ENCODE measurements at regions not wholly inside any gene's neighbourhood (a gene's known extent, or its start where the extent isn't known, plus 50 kb on each side); places are given as distances from the start of the nearest gene placed in this dataset.

DNA sequence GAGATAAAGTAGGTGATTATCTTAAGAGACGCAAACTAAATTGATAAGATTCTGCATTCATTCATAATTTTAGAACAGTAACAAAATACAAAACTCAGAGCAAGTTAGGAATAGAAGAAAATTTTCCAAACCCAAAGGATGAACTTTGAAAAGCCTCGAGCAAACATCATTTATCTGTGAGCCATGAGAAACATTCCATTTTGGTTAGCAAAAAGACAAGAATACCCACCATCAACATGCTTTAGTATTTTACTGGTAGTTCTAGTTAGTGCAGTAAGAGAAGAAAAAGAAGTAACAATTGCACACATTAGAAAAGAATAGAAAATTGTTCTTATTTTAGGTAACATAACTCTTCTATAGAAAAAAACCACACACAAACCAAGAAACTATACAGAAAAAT lies 291.3 kb upstream of the TCF4 start:
- CTCF ChIA-PET: interaction anchor here (0.5 kb wide), 1 partner anchor 1339 kb away, joined by 3 read pairs; no protein-coding TSS in a partner anchor

DNA sequence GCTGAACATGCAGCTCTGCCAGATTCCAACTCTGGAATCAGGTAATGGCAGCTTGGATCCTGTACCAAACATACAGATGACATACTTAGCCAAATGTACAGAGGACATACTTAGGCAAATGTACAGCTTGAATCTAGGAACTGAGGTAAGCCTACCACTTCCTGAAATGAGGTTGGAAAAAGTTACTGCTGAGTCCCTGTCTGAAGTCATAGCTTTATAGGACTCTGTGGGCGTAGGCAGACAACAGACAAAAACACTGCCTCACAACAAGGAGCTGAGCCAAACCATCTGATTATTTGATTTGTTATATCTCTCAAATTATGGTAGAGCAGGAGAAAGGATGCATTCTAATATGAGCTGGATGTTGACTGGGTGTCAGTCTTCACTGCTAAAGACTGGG lies 290.2 kb upstream of the TCF4 start:
- no peak overlapping the region for H3K4me3 ChIP-seq (ENCODE audit: low read depth, low read length)
- H3K9me3 ChIP-seq (ENCODE audit: control insufficient read depth, insufficient read depth, low read depth, low read length): no peaks in the 10 kb centered on the region
- CTCF ChIA-PET: interaction anchor here (0.5 to 1.0 kb wide), 3 partner anchors 18 to 535 kb away, joined by 3 read pairs; no protein-coding TSS in a partner anchor
- no peaks in the 10 kb centered on the region for H3K36me3 ChIP-seq (ENCODE audit: control insufficient read depth in 2 of 2, insufficient read depth in 1 of 2, low read length in 2 of 2)
- H3K4me1 ChIP-seq (ENCODE audit: control insufficient read depth, insufficient read depth, low read length): no peaks in the 10 kb centered on the region
- POLR2A ChIA-PET: no interaction called here
- no peak overlapping the region for H3K27ac ChIP-seq (ENCODE audit: extremely low read depth, low read depth, low read length)
- TF ChIP-seq ZNF169 (tag by site-specific recombination; IDR thresholded peaks at IDR 0.05) (no peak), ZNF112 (tag by site-specific recombination; IDR thresholded peaks at IDR 0.05) (no peak), ZNF473 (tag by site-specific recombination; IDR thresholded peaks at IDR 0.05) (no peak), ZNF221 (tag by site-specific recombination; IDR thresholded peaks at IDR 0.05; ENCODE audit: borderline replicate concordance) (no peak), GLI4 (tag by site-specific recombination; IDR thresholded peaks at IDR 0.05) (no peak), ZNF140 (tag by site-specific recombination; IDR thresholded peaks at IDR 0.05) (no peak), ZNF707 (tag by site-specific recombination; IDR thresholded peaks at IDR 0.05) (no peak), ZBTB1 (tag by site-specific recombination; IDR thresholded peaks at IDR 0.05) (no peak), ZNF19 (tag by site-specific recombination; IDR thresholded peaks at IDR 0.05; ENCODE audit: low read depth) (no peak), ZFP3 (tag by site-specific recombination; IDR thresholded peaks at IDR 0.05; ENCODE audit: low read depth) (no peak), ZNF747 (tag by site-specific recombination; IDR thresholded peaks at IDR 0.05) (no peak), ZNF10 (tag by site-specific recombination; IDR thresholded peaks at IDR 0.05) (no peak), ZNF16 (tag by site-specific recombination; IDR thresholded peaks at IDR 0.05; ENCODE audit: low read depth) (no peak)
- TF ChIP-seq, protein P1, sequence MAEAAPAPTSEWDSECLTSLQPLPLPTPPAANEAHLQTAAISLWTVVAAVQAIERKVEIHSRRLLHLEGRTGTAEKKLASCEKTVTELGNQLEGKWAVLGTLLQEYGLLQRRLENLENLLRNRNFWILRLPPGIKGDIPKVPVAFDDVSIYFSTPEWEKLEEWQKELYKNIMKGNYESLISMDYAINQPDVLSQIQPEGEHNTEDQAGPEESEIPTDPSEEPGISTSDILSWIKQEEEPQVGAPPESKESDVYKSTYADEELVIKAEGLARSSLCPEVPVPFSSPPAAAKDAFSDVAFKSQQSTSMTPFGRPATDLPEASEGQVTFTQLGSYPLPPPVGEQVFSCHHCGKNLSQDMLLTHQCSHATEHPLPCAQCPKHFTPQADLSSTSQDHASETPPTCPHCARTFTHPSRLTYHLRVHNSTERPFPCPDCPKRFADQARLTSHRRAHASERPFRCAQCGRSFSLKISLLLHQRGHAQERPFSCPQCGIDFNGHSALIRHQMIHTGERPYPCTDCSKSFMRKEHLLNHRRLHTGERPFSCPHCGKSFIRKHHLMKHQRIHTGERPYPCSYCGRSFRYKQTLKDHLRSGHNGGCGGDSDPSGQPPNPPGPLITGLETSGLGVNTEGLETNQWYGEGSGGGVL (tag by site-specific recombination; IDR thresholded peaks at IDR 0.05): no peak

More for the DNA sequence above, 291.3 kb upstream of the TCF4 start:
- TF ChIP-seq ZNF785 (tag by site-specific recombination; IDR thresholded peaks at IDR 0.05) (no peak), ZFHX2 (tag by site-specific recombination; conservative IDR thresholded peaks at IDR 0.05) (no peak), ZNF324 (tag by site-specific recombination; IDR thresholded peaks at IDR 0.05) (no peak), ZBTB1 (tag by site-specific recombination; IDR thresholded peaks at IDR 0.05) (no peak)
- TF ChIP-seq, protein P2, sequence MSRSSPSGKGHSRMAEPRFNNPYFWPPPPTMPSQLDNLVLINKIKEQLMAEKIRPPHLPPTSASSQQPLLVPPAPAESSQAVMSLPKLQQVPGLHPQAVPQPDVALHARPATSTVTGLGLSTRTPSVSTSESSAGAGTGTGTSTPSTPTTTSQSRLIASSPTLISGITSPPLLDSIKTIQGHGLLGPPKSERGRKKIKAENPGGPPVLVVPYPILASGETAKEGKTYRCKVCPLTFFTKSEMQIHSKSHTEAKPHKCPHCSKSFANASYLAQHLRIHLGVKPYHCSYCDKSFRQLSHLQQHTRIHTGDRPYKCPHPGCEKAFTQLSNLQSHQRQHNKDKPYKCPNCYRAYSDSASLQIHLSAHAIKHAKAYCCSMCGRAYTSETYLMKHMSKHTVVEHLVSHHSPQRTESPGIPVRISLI (tag by site-specific recombination; IDR thresholded peaks at IDR 0.05): no peak
- TF ChIP-seq, protein P3, sequence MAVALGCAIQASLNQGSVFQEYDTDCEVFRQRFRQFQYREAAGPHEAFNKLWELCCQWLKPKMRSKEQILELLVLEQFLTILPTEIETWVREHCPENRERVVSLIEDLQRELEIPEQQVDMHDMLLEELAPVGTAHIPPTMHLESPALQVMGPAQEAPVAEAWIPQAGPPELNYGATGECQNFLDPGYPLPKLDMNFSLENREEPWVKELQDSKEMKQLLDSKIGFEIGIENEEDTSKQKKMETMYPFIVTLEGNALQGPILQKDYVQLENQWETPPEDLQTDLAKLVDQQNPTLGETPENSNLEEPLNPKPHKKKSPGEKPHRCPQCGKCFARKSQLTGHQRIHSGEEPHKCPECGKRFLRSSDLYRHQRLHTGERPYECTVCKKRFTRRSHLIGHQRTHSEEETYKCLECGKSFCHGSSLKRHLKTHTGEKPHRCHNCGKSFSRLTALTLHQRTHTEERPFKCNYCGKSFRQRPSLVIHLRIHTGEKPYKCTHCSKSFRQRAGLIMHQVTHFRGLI (tag by site-specific recombination; IDR thresholded peaks at IDR 0.05): no peak
- TF ChIP-seq, protein P4, sequence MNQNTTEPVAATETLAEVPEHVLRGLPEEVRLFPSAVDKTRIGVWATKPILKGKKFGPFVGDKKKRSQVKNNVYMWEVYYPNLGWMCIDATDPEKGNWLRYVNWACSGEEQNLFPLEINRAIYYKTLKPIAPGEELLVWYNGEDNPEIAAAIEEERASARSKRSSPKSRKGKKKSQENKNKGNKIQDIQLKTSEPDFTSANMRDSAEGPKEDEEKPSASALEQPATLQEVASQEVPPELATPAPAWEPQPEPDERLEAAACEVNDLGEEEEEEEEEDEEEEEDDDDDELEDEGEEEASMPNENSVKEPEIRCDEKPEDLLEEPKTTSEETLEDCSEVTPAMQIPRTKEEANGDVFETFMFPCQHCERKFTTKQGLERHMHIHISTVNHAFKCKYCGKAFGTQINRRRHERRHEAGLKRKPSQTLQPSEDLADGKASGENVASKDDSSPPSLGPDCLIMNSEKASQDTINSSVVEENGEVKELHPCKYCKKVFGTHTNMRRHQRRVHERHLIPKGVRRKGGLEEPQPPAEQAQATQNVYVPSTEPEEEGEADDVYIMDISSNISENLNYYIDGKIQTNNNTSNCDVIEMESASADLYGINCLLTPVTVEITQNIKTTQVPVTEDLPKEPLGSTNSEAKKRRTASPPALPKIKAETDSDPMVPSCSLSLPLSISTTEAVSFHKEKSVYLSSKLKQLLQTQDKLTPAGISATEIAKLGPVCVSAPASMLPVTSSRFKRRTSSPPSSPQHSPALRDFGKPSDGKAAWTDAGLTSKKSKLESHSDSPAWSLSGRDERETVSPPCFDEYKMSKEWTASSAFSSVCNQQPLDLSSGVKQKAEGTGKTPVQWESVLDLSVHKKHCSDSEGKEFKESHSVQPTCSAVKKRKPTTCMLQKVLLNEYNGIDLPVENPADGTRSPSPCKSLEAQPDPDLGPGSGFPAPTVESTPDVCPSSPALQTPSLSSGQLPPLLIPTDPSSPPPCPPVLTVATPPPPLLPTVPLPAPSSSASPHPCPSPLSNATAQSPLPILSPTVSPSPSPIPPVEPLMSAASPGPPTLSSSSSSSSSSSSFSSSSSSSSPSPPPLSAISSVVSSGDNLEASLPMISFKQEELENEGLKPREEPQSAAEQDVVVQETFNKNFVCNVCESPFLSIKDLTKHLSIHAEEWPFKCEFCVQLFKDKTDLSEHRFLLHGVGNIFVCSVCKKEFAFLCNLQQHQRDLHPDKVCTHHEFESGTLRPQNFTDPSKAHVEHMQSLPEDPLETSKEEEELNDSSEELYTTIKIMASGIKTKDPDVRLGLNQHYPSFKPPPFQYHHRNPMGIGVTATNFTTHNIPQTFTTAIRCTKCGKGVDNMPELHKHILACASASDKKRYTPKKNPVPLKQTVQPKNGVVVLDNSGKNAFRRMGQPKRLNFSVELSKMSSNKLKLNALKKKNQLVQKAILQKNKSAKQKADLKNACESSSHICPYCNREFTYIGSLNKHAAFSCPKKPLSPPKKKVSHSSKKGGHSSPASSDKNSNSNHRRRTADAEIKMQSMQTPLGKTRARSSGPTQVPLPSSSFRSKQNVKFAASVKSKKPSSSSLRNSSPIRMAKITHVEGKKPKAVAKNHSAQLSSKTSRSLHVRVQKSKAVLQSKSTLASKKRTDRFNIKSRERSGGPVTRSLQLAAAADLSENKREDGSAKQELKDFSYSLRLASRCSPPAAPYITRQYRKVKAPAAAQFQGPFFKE (tag by site-specific recombination; IDR thresholded peaks at IDR 0.05; ENCODE audit: borderline replicate concordance): no peak
- TF ChIP-seq, protein P5, sequence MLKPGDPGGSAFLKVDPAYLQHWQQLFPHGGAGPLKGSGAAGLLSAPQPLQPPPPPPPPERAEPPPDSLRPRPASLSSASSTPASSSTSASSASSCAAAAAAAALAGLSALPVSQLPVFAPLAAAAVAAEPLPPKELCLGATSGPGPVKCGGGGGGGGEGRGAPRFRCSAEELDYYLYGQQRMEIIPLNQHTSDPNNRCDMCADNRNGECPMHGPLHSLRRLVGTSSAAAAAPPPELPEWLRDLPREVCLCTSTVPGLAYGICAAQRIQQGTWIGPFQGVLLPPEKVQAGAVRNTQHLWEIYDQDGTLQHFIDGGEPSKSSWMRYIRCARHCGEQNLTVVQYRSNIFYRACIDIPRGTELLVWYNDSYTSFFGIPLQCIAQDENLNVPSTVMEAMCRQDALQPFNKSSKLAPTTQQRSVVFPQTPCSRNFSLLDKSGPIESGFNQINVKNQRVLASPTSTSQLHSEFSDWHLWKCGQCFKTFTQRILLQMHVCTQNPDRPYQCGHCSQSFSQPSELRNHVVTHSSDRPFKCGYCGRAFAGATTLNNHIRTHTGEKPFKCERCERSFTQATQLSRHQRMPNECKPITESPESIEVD (tag by site-specific recombination; IDR thresholded peaks at IDR 0.05): no peak
- Histone ChIP-seq H3K36me3 (ENCODE audit: control insufficient read depth in 2 of 2, insufficient read depth in 1 of 2, low read length in 2 of 2) (no peaks in the 10 kb centered on the region), H3K9me3 (ENCODE audit: control insufficient read depth, insufficient read depth, low read depth, low read length) (no peaks in the 10 kb centered on the region), H3K4me3 (ENCODE audit: low read depth, low read length) (no peak overlapping the region), H3K27ac (ENCODE audit: extremely low read depth, low read depth, low read length) (no peak overlapping the region), H3K4me1 (ENCODE audit: control insufficient read depth, insufficient read depth, low read length) (no peaks in the 10 kb centered on the region)
- POLR2A ChIA-PET: no interaction called here
